ENCODE measurements at regions not wholly inside any gene's neighbourhood (a gene's known extent, or its start where the extent isn't known, plus 50 kb on each side); places are given as distances from the start of the nearest gene placed in this dataset.
A peak's percentile ranks its signal among the peaks of the same experiment; 100 is the strongest.

GRCh38 chr6:3911614-3912336 lies 62.6 kb downstream of the FAM50B start (continued):
- TF ChIP-seq, protein P1, sequence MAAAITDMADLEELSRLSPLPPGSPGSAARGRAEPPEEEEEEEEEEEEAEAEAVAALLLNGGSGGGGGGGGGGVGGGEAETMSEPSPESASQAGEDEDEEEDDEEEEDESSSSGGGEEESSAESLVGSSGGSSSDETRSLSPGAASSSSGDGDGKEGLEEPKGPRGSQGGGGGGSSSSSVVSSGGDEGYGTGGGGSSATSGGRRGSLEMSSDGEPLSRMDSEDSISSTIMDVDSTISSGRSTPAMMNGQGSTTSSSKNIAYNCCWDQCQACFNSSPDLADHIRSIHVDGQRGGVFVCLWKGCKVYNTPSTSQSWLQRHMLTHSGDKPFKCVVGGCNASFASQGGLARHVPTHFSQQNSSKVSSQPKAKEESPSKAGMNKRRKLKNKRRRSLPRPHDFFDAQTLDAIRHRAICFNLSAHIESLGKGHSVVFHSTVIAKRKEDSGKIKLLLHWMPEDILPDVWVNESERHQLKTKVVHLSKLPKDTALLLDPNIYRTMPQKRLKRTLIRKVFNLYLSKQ (tag by site-specific recombination; IDR thresholded peaks at IDR 0.05; ENCODE audit: borderline replicate concordance): no peak
- TF ChIP-seq FEZF1 (tag by site-specific recombination; IDR thresholded peaks at IDR 0.05) (peak; percentile 78), OSR2 (tag by site-specific recombination; IDR thresholded peaks at IDR 0.05) (peak; percentile 87), ZNF529 (tag by site-specific recombination; IDR thresholded peaks at IDR 0.05; ENCODE audit: insufficient replicate concordance) (peak; percentile 33), GFI1B (tag by site-specific recombination; IDR thresholded peaks at IDR 0.05) (0 out of 2 replicates have a peak, but pooled peaks have one; percentile 40), ZBTB49 (tag by site-specific recombination; IDR thresholded peaks at IDR 0.05; ENCODE audit: low read depth) (no peak), PRDM1 (tag by site-specific recombination; IDR thresholded peaks at IDR 0.05) (peak; percentile 87), ZNF600 (tag by site-specific recombination; IDR thresholded peaks at IDR 0.05) (peak; percentile 97), ZBTB48 (tag by site-specific recombination; IDR thresholded peaks at IDR 0.05) (peak; percentile 44; the same call in 1 of the 2 replicates), BCL11A (tag by site-specific recombination; IDR thresholded peaks at IDR 0.05; ENCODE audit: low read depth) (0 out of 2 replicates have a peak, but pooled peaks have one; percentile 81), ZSCAN30 (tag by site-specific recombination; IDR thresholded peaks at IDR 0.05) (peak; percentile 71; the same call in 1 of the 2 replicates), SP2 (tag by site-specific recombination; IDR thresholded peaks at IDR 0.05) (no peak), IKZF3 (tag by site-specific recombination; IDR thresholded peaks at IDR 0.05) (peak; percentile 88), ZNF449 (tag by site-specific recombination; IDR thresholded peaks at IDR 0.05) (peak; percentile 51; the same call in 1 of the 2 replicates), ZNF692 (tag by site-specific recombination; IDR thresholded peaks at IDR 0.05) (peak; percentile 88), ZFP41 (tag by site-specific recombination; IDR thresholded peaks at IDR 0.05; ENCODE audit: borderline replicate concordance) (no peak), ZNF24 (tag by site-specific recombination; IDR thresholded peaks at IDR 0.05) (peak; percentile 86; the same call in 1 of the 2 replicates), ZBTB17 (tag by site-specific recombination; IDR thresholded peaks at IDR 0.05) (peak; percentile 80; the same call in 1 of the 2 replicates), SP7 (tag by site-specific recombination; IDR thresholded peaks at IDR 0.05) (peak; percentile 89), ZNF768 (tag by site-specific recombination; IDR thresholded peaks at IDR 0.05) (no peak)
- TF ChIP-seq, protein P2, sequence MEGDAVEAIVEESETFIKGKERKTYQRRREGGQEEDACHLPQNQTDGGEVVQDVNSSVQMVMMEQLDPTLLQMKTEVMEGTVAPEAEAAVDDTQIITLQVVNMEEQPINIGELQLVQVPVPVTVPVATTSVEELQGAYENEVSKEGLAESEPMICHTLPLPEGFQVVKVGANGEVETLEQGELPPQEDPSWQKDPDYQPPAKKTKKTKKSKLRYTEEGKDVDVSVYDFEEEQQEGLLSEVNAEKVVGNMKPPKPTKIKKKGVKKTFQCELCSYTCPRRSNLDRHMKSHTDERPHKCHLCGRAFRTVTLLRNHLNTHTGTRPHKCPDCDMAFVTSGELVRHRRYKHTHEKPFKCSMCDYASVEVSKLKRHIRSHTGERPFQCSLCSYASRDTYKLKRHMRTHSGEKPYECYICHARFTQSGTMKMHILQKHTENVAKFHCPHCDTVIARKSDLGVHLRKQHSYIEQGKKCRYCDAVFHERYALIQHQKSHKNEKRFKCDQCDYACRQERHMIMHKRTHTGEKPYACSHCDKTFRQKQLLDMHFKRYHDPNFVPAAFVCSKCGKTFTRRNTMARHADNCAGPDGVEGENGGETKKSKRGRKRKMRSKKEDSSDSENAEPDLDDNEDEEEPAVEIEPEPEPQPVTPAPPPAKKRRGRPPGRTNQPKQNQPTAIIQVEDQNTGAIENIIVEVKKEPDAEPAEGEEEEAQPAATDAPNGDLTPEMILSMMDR (tag by site-specific recombination; IDR thresholded peaks at IDR 0.05): 0 out of 2 replicates have a peak, but pooled peaks have one; percentile 22
- TF ChIP-seq, protein P3, sequence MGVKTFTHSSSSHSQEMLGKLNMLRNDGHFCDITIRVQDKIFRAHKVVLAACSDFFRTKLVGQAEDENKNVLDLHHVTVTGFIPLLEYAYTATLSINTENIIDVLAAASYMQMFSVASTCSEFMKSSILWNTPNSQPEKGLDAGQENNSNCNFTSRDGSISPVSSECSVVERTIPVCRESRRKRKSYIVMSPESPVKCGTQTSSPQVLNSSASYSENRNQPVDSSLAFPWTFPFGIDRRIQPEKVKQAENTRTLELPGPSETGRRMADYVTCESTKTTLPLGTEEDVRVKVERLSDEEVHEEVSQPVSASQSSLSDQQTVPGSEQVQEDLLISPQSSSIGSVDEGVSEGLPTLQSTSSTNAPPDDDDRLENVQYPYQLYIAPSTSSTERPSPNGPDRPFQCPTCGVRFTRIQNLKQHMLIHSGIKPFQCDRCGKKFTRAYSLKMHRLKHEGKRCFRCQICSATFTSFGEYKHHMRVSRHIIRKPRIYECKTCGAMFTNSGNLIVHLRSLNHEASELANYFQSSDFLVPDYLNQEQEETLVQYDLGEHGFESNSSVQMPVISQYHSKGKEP (tag by site-specific recombination; IDR thresholded peaks at IDR 0.05): peak; percentile 65
- TF ChIP-seq, protein P4, sequence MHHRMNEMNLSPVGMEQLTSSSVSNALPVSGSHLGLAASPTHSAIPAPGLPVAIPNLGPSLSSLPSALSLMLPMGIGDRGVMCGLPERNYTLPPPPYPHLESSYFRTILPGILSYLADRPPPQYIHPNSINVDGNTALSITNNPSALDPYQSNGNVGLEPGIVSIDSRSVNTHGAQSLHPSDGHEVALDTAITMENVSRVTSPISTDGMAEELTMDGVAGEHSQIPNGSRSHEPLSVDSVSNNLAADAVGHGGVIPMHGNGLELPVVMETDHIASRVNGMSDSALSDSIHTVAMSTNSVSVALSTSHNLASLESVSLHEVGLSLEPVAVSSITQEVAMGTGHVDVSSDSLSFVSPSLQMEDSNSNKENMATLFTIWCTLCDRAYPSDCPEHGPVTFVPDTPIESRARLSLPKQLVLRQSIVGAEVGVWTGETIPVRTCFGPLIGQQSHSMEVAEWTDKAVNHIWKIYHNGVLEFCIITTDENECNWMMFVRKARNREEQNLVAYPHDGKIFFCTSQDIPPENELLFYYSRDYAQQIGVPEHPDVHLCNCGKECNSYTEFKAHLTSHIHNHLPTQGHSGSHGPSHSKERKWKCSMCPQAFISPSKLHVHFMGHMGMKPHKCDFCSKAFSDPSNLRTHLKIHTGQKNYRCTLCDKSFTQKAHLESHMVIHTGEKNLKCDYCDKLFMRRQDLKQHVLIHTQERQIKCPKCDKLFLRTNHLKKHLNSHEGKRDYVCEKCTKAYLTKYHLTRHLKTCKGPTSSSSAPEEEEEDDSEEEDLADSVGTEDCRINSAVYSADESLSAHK (tag by site-specific recombination; IDR thresholded peaks at IDR 0.05): 0 out of 2 replicates have a peak, but pooled peaks have one; percentile 50
- TF ChIP-seq, protein P5, sequence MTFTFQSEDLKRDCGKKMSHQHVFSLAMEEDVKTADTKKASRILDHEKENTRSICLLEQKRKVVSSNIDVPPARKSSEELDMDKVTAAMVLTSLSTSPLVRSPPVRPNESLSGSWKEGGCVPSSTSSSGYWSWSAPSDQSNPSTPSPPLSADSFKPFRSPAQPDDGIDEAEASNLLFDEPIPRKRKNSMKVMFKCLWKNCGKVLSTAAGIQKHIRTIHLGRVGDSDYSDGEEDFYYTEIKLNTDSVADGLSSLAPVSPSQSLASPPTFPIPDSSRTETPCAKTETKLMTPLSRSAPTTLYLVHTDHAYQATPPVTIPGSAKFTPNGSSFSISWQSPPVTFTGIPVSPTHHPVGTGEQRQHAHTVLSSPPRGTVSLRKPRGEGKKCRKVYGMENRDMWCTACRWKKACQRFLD (tag by site-specific recombination; IDR thresholded peaks at IDR 0.05): no peak
